HG03066 (cell line): ENCODE measurements at regions not wholly inside any gene's neighbourhood (a gene's known extent, or its start where the extent isn't known, plus 50 kb on each side); places are given as distances from the start of the nearest gene placed in this dataset.

Experiments used
- ATAC-seq: cut with Tn5 transposase; IDR thresholded peaks from one replicate; pipeline ENCODE4 v1.9.1; 2021; ENCODE audit warnings: low read depth; ENCODE audit not compliant: unreplicated experiment

- no peak for ATAC-seq
Observed at GRCh38 chr2:6773694-6774044, 92.0 kb downstream of the CMPK2 start.

GRCh38 chr2:6776125-6776524 is 89.6 kb downstream of the CMPK2 start:
- no peak for ATAC-seq

GRCh38 chr2:6777626-6778025 is 88.1 kb downstream of the CMPK2 start:
- no peak for ATAC-seq

- ATAC-seq = peak; percentile 57
Observed at GRCh38 chr2:6780765-6781274, 84.9 kb downstream of the CMPK2 start.

GRCh38 chr2:6782517-6783237 is 83.0 kb downstream of the CMPK2 start:
- no peak for ATAC-seq

GRCh38 chr2:6783238-6783614 is 82.5 kb downstream of the CMPK2 start:
- no peak for ATAC-seq

- ATAC-seq = no peak
Observed at GRCh38 chr2:6784291-6784690, 81.4 kb downstream of the CMPK2 start.

- ATAC-seq = no peak
Observed at GRCh38 chr2:6785493-6785892, 80.2 kb downstream of the CMPK2 start.

GRCh38 chr2:6787376-6787775 is 78.3 kb downstream of the CMPK2 start:
- no peak for ATAC-seq

GRCh38 chr2:6788614-6789013 is 77.1 kb downstream of the CMPK2 start:
- no peak for ATAC-seq

- no peak for ATAC-seq
Observed at GRCh38 chr2:6789559-6790138, 76.1 kb downstream of the CMPK2 start.

GRCh38 chr2:6791682-6792081 is 74.0 kb downstream of the CMPK2 start:
- no peak for ATAC-seq

- no peak for ATAC-seq
Observed at GRCh38 chr2:6792883-6793282, 72.8 kb downstream of the CMPK2 start.

- ATAC-seq = no peak
Observed at GRCh38 chr2:6793371-6793770, 72.3 kb downstream of the CMPK2 start.

- ATAC-seq = no peak
Observed at GRCh38 chr2:6793913-6794312, 71.8 kb downstream of the CMPK2 start.

- ATAC-seq = no peak
Observed at GRCh38 chr2:6794448-6794847, 71.3 kb downstream of the CMPK2 start.
